ENCODE measurements at regions not wholly inside any gene's neighbourhood (a gene's known extent, or its start where the extent isn't known, plus 50 kb on each side); places are given as distances from the start of the nearest gene placed in this dataset.

- TF ChIP-seq CTCF (IDR thresholded peaks at IDR 0.05) (no peak), POLR2A (IDR thresholded peaks at IDR 0.05) (no peak)
Measured at GRCh38 chr7:113299748-113300147, 181.4 kb upstream of the SMIM30 start.
